NB4 (cell line): ENCODE measurements at regions not wholly inside any gene's neighbourhood (a gene's known extent, or its start where the extent isn't known, plus 50 kb on each side); places are given as distances from the start of the nearest gene placed in this dataset.

Experiments used
- DNase-seq: peaks from one replicate; pipeline ENCODE4 v3.0.0; 2010; ENCODE audit warnings: low read depth
- H3K4me3 ChIP-seq: one replicate; pipeline ENCODE4 v1.5.1; 2011; ENCODE audit warnings: mild to moderate bottlenecking, low read depth, low read length, moderate library complexity
- MYC ChIP-seq: IDR thresholded peaks from 2 replicates; pipeline ENCODE4 v1.6.1; 2011; ENCODE audit warnings: low read depth, low read length
- POLR2A ChIP-seq: IDR thresholded peaks from 2 replicates; pipeline ENCODE4 v1.6.1; 2011; ENCODE audit warnings: mild to moderate bottlenecking; ENCODE audit not compliant: insufficient read length; ENCODE audit errors: extremely low read depth
- TF ChIP-seq, protein P1 (sequence below): IDR thresholded peaks from one replicate; pipeline ENCODE4 v1.5.1; 2012; ENCODE audit warnings: low read depth, low read length
- TF ChIP-seq, protein P2 (sequence below): IDR thresholded peaks from 2 replicates; pipeline ENCODE4 v1.6.1; 2011; ENCODE audit warnings: low read depth, low read length

- no peak overlapping the region for H3K4me3 ChIP-seq
- TF ChIP-seq, protein P1, sequence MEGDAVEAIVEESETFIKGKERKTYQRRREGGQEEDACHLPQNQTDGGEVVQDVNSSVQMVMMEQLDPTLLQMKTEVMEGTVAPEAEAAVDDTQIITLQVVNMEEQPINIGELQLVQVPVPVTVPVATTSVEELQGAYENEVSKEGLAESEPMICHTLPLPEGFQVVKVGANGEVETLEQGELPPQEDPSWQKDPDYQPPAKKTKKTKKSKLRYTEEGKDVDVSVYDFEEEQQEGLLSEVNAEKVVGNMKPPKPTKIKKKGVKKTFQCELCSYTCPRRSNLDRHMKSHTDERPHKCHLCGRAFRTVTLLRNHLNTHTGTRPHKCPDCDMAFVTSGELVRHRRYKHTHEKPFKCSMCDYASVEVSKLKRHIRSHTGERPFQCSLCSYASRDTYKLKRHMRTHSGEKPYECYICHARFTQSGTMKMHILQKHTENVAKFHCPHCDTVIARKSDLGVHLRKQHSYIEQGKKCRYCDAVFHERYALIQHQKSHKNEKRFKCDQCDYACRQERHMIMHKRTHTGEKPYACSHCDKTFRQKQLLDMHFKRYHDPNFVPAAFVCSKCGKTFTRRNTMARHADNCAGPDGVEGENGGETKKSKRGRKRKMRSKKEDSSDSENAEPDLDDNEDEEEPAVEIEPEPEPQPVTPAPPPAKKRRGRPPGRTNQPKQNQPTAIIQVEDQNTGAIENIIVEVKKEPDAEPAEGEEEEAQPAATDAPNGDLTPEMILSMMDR: no peak
- TF ChIP-seq MYC (no peak), POLR2A (no peak)
- TF ChIP-seq, protein P2, sequence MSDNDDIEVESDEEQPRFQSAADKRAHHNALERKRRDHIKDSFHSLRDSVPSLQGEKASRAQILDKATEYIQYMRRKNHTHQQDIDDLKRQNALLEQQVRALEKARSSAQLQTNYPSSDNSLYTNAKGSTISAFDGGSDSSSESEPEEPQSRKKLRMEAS: no peak
- DNase-seq: no peak
Observed at GRCh38 chr5:89844548-89844947, 565.0 kb downstream of the CETN3 start.

- TF ChIP-seq MYC (no peak), POLR2A (no peak)
- TF ChIP-seq, protein P2: no peak
- TF ChIP-seq, protein P1: no peak
- no peak overlapping the region for H3K4me3 ChIP-seq
- DNase-seq: no peak
Observed at GRCh38 chr5:89842531-89842930, 567.0 kb downstream of the CETN3 start.

DNA sequence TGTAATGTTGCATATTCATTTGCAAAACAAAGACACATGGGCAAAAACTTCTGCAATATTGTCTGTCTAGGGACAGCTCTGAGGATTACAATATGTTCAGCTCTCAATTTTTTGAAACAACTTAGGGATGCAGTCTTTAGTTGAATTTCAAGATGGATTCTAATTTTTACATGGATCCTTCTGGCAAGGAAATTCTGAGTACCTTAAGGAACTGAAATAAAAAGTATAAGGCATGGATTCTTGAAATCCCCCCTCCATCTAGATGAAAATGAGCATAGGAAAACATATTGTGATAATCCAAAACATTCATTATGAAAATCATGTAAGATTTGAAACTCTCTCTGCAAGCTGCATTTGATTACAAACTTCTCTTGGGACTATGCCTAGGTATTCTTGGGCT is 568.6 kb downstream of the CETN3 start:
- no peak for DNase-seq
- no peak overlapping the region for H3K4me3 ChIP-seq
- TF ChIP-seq MYC (no peak), POLR2A (no peak)
- TF ChIP-seq, protein P1: no peak
- TF ChIP-seq, protein P2: no peak

DNA sequence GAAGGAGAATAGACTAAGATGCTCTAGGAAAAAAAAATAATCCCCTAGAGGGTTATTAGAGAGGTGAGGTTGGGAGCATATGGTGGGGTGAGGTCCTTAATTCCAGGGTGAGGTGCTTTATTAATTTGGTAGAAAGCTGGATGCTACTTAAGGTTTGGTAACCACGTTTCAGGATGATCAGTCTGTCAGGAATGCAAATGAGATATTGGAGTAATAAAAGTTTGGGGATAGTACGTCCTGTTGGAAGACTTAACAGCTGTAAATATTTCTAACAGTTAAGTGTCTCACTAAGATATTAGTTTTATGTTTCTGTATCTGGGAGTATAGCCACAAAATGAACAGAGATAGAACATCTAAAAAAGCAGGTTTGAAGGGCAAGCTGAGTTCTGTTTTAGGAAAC is 578.9 kb downstream of the CETN3 start:
- no peak for DNase-seq
- TF ChIP-seq, protein P2: no peak
- TF ChIP-seq POLR2A (no peak), MYC (no peak)
- TF ChIP-seq, protein P1: no peak
- H3K4me3 ChIP-seq: no peak overlapping the region

- DNase-seq: no peak
Observed at GRCh38 chr5:89827960-89828359, 581.6 kb downstream of the CETN3 start.

GRCh38 chr5:89827359-89827758 is 582.2 kb downstream of the CETN3 start:
- no peak overlapping the region for H3K4me3 ChIP-seq
- TF ChIP-seq, protein P1: no peak
- no peak for TF ChIP-seq MYC
- TF ChIP-seq, protein P2: no peak
- no peak for TF ChIP-seq POLR2A
- DNase-seq: no peak

More at GRCh38 chr5:89827960-89828359, 581.6 kb downstream of the CETN3 start:
- no peak overlapping the region for H3K4me3 ChIP-seq
- TF ChIP-seq, protein P2: no peak
